ENCODE measurements at regions not wholly inside any gene's neighbourhood (a gene's known extent, or its start where the extent isn't known, plus 50 kb on each side); places are given as distances from the start of the nearest gene placed in this dataset.

DNA sequence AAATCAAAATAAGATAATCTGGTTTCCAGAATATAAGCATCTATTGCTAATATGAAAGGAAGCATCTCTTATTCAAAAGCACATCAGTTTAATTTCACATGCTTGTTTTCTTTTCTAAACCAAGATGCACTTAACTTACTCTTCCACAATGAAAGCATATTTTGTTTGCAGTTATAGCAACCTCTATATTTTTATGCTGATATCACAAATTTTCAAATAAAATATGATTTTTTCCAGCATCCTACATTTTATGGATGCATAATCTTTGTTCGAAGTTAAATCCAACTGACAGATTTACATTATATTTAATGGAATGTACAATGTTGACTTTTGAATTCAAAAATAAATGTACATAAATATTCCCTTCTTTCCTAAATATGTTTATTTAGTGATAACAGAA, 978.3 kb upstream of the B3GALT2 start:
- no peaks in the 10 kb centered on the region for H3K79me2 ChIP-seq (ENCODE audit: control insufficient read depth, insufficient read depth, low read length)
- intact Hi-C loops (cut with micrococcal nuclease; ENCODE audit: unreplicated experiment): no loop called here
- no peak overlapping the region for H2AFZ ChIP-seq (ENCODE audit: control insufficient read depth, low read depth, low read length)
- no peak overlapping the region for H3K27ac ChIP-seq (ENCODE audit: control insufficient read depth, insufficient read depth)
- ChIA-PET SMC1A (ENCODE audit: uncharacterized antibody, unreplicated experiment) (no interaction called here), RAD21 (ENCODE audit: unreplicated experiment) (no interaction called here), CTCF (no interaction called here), POLR2A (no interaction called here)
- no peak overlapping the region for H3K4me3 ChIP-seq
- BruUV-seq (replicated peaks): no TSS peak
- H3K9ac ChIP-seq (ENCODE audit: control insufficient read depth, insufficient read depth, low read length): no peak overlapping the region
- no peak for DNase-seq (ENCODE audit: low read depth, low spot score)
- H3K4me2 ChIP-seq (ENCODE audit: control insufficient read depth, insufficient read depth): no peak overlapping the region
- H4K20me1 ChIP-seq (ENCODE audit: control insufficient read depth, insufficient read depth): no peaks in the 10 kb centered on the region
- ATAC-seq: no peak
- no peaks in the 10 kb centered on the region for H3K4me1 ChIP-seq (ENCODE audit: control insufficient read depth, insufficient read depth, low read length)
- TF ChIP-seq, protein P1, sequence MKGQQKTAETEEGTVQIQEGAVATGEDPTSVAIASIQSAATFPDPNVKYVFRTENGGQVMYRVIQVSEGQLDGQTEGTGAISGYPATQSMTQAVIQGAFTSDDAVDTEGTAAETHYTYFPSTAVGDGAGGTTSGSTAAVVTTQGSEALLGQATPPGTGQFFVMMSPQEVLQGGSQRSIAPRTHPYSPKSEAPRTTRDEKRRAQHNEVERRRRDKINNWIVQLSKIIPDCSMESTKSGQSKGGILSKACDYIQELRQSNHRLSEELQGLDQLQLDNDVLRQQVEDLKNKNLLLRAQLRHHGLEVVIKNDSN (IDR thresholded peaks at IDR 0.05; ENCODE audit: borderline replicate concordance, extremely low read length, insufficient read depth, low read depth, low read length): no peak
- no peak for TF ChIP-seq KDM1A (IDR thresholded peaks at IDR 0.05; ENCODE audit: borderline replicate concordance)
- no peak for TF ChIP-seq SUZ12 (IDR thresholded peaks at IDR 0.05; ENCODE audit: unreplicated experiment)
- no peak for TF ChIP-seq ZNF207 (IDR thresholded peaks at IDR 0.05; ENCODE audit: borderline replicate concordance)
- TF ChIP-seq BMI1 (IDR thresholded peaks at IDR 0.05; ENCODE audit: borderline replicate concordance): no peak
- no peak for TF ChIP-seq POLR2AphosphoS2 (IDR thresholded peaks at IDR 0.05; ENCODE audit: low read depth, low read length)
- no peak for TF ChIP-seq NFXL1 (IDR thresholded peaks at IDR 0.05; ENCODE audit: borderline replicate concordance)
- no peak for TF ChIP-seq SMAD1 (IDR thresholded peaks at IDR 0.05; ENCODE audit: low read depth, partially characterized antibody)
- no peak for TF ChIP-seq E2F8 (IDR thresholded peaks at IDR 0.05; ENCODE audit: low read depth, partially characterized antibody)
- TF ChIP-seq IRF5 (IDR thresholded peaks at IDR 0.05; ENCODE audit: borderline replicate concordance): no peak
- TF ChIP-seq HCFC1 (IDR thresholded peaks at IDR 0.05; ENCODE audit: low read length): no peak
- TF ChIP-seq TCF12 (IDR thresholded peaks at IDR 0.05; ENCODE audit: low read depth, low read length): no peak
- H3K27me3 ChIP-seq (replicated peaks in 1 of 2; ENCODE audit: control insufficient read depth in 2 of 2, insufficient read depth in 2 of 2, low read length in 1 of 2): no peaks in the 10 kb centered on the region
- no peak for FAIRE-seq
- H3K36me3 ChIP-seq (ENCODE audit: control insufficient read depth in 2 of 2, insufficient read depth in 2 of 2, low read length in 1 of 2): no peaks in the 10 kb centered on the region
- in situ Hi-C loops (cut with MboI): no loop called here
- WGBS (ENCODE audit: insufficient coverage, insufficient replicate concordance, low lambda C conversion rate, missing lambda C conversion rate): 55% methylated on average over 1 of the region's 1 CpG
- no peaks in the 10 kb centered on the region for H3K9me3 ChIP-seq (replicated peaks; ENCODE audit: control insufficient read depth, insufficient read depth, low read length)
